ENCODE measurements at regions not wholly inside any gene's neighbourhood (a gene's known extent, or its start where the extent isn't known, plus 50 kb on each side); places are given as distances from the start of the nearest gene placed in this dataset.

- no peak for TF ChIP-seq CTCF (conservative IDR thresholded peaks at IDR 0.05 in 1 of 2, IDR thresholded peaks at IDR 0.05 in 1 of 2; ENCODE audit: extremely low read depth in 1 of 2, insufficient read depth in 1 of 2, low read depth in 1 of 2, low read length in 2 of 2)
- TF ChIP-seq EZH2 (IDR thresholded peaks at IDR 0.05; ENCODE audit: borderline replicate concordance, low read length) = no peak
Measured at GRCh38 chr17:45581860-45582259, 91.3 kb upstream of the PLEKHM1 start.

All from mammary epithelial cell (primary cell).